ENCODE measurements at regions not wholly inside any gene's neighbourhood (a gene's known extent, or its start where the extent isn't known, plus 50 kb on each side); places are given as distances from the start of the nearest gene placed in this dataset.

- TF ChIP-seq EZH2 (IDR thresholded peaks at IDR 0.05; ENCODE audit: insufficient read depth, low read length) (no peak), CTCF (IDR thresholded peaks at IDR 0.05; ENCODE audit: insufficient read depth, low read depth, low read length) (no peak)
- FAIRE-seq: no peak
Observed at GRCh38 chr5:106154280-106154716, 1516.4 kb downstream of the EFNA5 start.

GRCh38 chr5:106152569-106152968 lies 1518.2 kb downstream of the EFNA5 start:
- Histone ChIP-seq H3K36me3 (ENCODE audit: insufficient read depth, low read length) (no peaks in the 10 kb centered on the region), H3K4me2 (ENCODE audit: low read length) (no peak overlapping the region), H3K9ac (ENCODE audit: low read length) (no peak overlapping the region), H4K20me1 (ENCODE audit: insufficient read depth, low read length) (no peaks in the 10 kb centered on the region), H3K27me3 (ENCODE audit: insufficient read depth, low read length) (no peaks in the 10 kb centered on the region), H2AFZ (ENCODE audit: low read depth, low read length) (no peak overlapping the region), H3K9me3 (ENCODE audit: insufficient read depth, low read depth, low read length) (no peaks in the 10 kb centered on the region), H3K27ac (ENCODE audit: low read depth, low read length) (no peak overlapping the region), H3K79me2 (ENCODE audit: insufficient read depth, low read length) (no peaks in the 10 kb centered on the region), H3K4me1 (ENCODE audit: insufficient read depth, low read length) (no peaks in the 10 kb centered on the region), H3K4me3 (ENCODE audit: insufficient read depth, low read depth, low read length) (no peak overlapping the region)
- no peak overlapping the region for H3K27ac Mint-ChIP-seq (ENCODE audit: unreplicated experiment)
- TF ChIP-seq CTCF (IDR thresholded peaks at IDR 0.05; ENCODE audit: insufficient read depth, low read depth, low read length) (no peak), EZH2 (IDR thresholded peaks at IDR 0.05; ENCODE audit: insufficient read depth, low read length) (no peak)
- H3K4me1 Mint-ChIP-seq (ENCODE audit: low read depth, unreplicated experiment): no peaks in the 10 kb centered on the region
- peaks cover 4% of the 10 kb centered on the region for H3K9me3 Mint-ChIP-seq (ENCODE audit: unreplicated experiment)
- no peaks in the 10 kb centered on the region for H3K36me3 Mint-ChIP-seq (ENCODE audit: low read depth, unreplicated experiment)
- FAIRE-seq (no peak), DNase-seq (ENCODE audit: low read depth) (no peak)
- no peak overlapping the region for H3K4me3 Mint-ChIP-seq (ENCODE audit: unreplicated experiment)
- no peaks in the 10 kb centered on the region for H3K27me3 Mint-ChIP-seq (ENCODE audit: low read depth, unreplicated experiment)

More at GRCh38 chr5:106154280-106154716, 1516.4 kb downstream of the EFNA5 start:
- Histone ChIP-seq H4K20me1 (ENCODE audit: insufficient read depth, low read length) (no peaks in the 10 kb centered on the region), H3K9ac (ENCODE audit: low read length) (no peak overlapping the region), H3K27me3 (ENCODE audit: insufficient read depth, low read length) (no peaks in the 10 kb centered on the region), H3K27ac (ENCODE audit: low read depth, low read length) (no peak overlapping the region), H3K9me3 (ENCODE audit: insufficient read depth, low read depth, low read length) (no peaks in the 10 kb centered on the region), H3K4me1 (ENCODE audit: insufficient read depth, low read length) (no peaks in the 10 kb centered on the region), H3K36me3 (ENCODE audit: insufficient read depth, low read length) (no peaks in the 10 kb centered on the region), H3K79me2 (ENCODE audit: insufficient read depth, low read length) (no peaks in the 10 kb centered on the region), H2AFZ (ENCODE audit: low read depth, low read length) (no peak overlapping the region), H3K4me2 (ENCODE audit: low read length) (no peak overlapping the region), H3K4me3 (ENCODE audit: insufficient read depth, low read depth, low read length) (no peak overlapping the region)
- Mint-ChIP-seq H3K27ac (ENCODE audit: unreplicated experiment) (no peak overlapping the region), H3K36me3 (ENCODE audit: low read depth, unreplicated experiment) (no peaks in the 10 kb centered on the region), H3K9me3 (ENCODE audit: unreplicated experiment) (peaks cover 4% of the 10 kb centered on the region), H3K27me3 (ENCODE audit: low read depth, unreplicated experiment) (no peaks in the 10 kb centered on the region), H3K4me1 (ENCODE audit: low read depth, unreplicated experiment) (no peaks in the 10 kb centered on the region), H3K4me3 (ENCODE audit: unreplicated experiment) (no peak overlapping the region)
- DNase-seq (ENCODE audit: low read depth): no peak

- Histone ChIP-seq H4K20me1 (ENCODE audit: insufficient read depth, low read length) (no peaks in the 10 kb centered on the region), H3K9me3 (ENCODE audit: insufficient read depth, low read depth, low read length) (no peaks in the 10 kb centered on the region), H3K4me3 (ENCODE audit: insufficient read depth, low read depth, low read length) (no peak overlapping the region), H3K4me1 (ENCODE audit: insufficient read depth, low read length) (no peaks in the 10 kb centered on the region), H2AFZ (ENCODE audit: low read depth, low read length) (no peak overlapping the region), H3K4me2 (ENCODE audit: low read length) (no peak overlapping the region), H3K27me3 (ENCODE audit: insufficient read depth, low read length) (no peaks in the 10 kb centered on the region), H3K79me2 (ENCODE audit: insufficient read depth, low read length) (no peaks in the 10 kb centered on the region), H3K9ac (ENCODE audit: low read length) (no peak overlapping the region), H3K27ac (ENCODE audit: low read depth, low read length) (no peak overlapping the region), H3K36me3 (ENCODE audit: insufficient read depth, low read length) (no peaks in the 10 kb centered on the region)
- DNase-seq (ENCODE audit: low read depth) (no peak), FAIRE-seq (no peak)
- no peaks in the 10 kb centered on the region for H3K27me3 Mint-ChIP-seq (ENCODE audit: low read depth, unreplicated experiment)
- H3K4me3 Mint-ChIP-seq (ENCODE audit: unreplicated experiment): no peak overlapping the region
- no peak overlapping the region for H3K27ac Mint-ChIP-seq (ENCODE audit: unreplicated experiment)
- H3K4me1 Mint-ChIP-seq (ENCODE audit: low read depth, unreplicated experiment): peaks cover 7% of the 10 kb centered on the region
- H3K9me3 Mint-ChIP-seq (ENCODE audit: unreplicated experiment): no peaks in the 10 kb centered on the region
- no peaks in the 10 kb centered on the region for H3K36me3 Mint-ChIP-seq (ENCODE audit: low read depth, unreplicated experiment)
- TF ChIP-seq EZH2 (IDR thresholded peaks at IDR 0.05; ENCODE audit: insufficient read depth, low read length) (no peak), CTCF (IDR thresholded peaks at IDR 0.05; ENCODE audit: insufficient read depth, low read depth, low read length) (no peak)
Observed at GRCh38 chr5:106142116-106142515, 1528.6 kb downstream of the EFNA5 start.

All from astrocyte (in vitro differentiated cells and primary cell).